ENCODE measurements at regions not wholly inside any gene's neighbourhood (a gene's known extent, or its start where the extent isn't known, plus 50 kb on each side); places are given as distances from the start of the nearest gene placed in this dataset.

DNA sequence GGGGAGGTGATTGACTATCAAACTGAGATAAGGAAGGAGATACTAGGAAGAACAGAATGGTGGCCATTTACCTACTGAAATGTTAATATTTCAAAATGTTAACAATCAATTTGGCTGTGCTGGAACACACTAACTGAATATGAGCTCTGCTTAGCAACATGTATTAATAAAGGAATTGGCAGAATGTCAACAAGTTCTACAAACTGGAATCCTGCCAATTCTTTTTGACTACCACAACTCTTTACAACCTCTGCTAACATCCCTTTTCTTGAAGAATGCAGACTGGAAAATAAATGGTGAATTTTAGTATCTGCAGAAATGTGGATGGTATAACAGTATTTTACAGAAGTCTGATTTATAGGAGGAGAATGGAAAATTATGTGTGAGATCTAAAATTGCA lies 446.4 kb downstream of the ISL1 start:
- TF ChIP-seq, protein P1, sequence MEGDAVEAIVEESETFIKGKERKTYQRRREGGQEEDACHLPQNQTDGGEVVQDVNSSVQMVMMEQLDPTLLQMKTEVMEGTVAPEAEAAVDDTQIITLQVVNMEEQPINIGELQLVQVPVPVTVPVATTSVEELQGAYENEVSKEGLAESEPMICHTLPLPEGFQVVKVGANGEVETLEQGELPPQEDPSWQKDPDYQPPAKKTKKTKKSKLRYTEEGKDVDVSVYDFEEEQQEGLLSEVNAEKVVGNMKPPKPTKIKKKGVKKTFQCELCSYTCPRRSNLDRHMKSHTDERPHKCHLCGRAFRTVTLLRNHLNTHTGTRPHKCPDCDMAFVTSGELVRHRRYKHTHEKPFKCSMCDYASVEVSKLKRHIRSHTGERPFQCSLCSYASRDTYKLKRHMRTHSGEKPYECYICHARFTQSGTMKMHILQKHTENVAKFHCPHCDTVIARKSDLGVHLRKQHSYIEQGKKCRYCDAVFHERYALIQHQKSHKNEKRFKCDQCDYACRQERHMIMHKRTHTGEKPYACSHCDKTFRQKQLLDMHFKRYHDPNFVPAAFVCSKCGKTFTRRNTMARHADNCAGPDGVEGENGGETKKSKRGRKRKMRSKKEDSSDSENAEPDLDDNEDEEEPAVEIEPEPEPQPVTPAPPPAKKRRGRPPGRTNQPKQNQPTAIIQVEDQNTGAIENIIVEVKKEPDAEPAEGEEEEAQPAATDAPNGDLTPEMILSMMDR (IDR thresholded peaks at IDR 0.05): no peak
- no peak for TF ChIP-seq ZFX (IDR thresholded peaks at IDR 0.05; ENCODE audit: borderline replicate concordance)
